ENCODE measurements at regions not wholly inside any gene's neighbourhood (a gene's known extent, or its start where the extent isn't known, plus 50 kb on each side); places are given as distances from the start of the nearest gene placed in this dataset.

DNA sequence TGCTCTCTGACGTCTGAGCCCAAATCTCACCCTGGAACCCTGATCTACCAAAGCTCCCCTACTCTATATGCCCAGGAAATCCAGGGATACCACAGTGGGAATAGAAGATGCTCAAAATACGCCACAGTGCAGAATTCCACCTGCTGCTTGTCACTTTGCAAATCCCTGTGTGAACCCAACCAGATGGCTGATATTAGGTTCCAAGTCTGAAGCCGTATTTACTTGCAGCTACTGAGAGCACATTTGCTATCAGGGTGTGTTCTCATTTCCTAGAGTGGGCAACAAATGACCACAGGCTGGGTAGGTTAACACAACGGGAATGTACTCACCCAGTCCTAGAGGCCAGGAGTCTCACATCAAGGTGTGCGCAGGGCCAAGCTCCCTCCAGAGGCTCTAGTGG lies 126.8 kb downstream of the MXRA5 start:
- no peak for DNase-seq
- Histone ChIP-seq H3K27me3 (ENCODE audit: control insufficient read depth in 1 of 2, insufficient read depth in 2 of 2, low read length in 2 of 2) (no peaks in the 10 kb centered on the region), H3K4me1 (ENCODE audit: insufficient read depth, low read length) (no peaks in the 10 kb centered on the region), H3K27ac (ENCODE audit: low read depth in 1 of 2, low read length in 2 of 2) (no peak overlapping the region), H3K4me3 (ENCODE audit: low read length) (no peak overlapping the region), H3K9me3 (ENCODE audit: control insufficient read depth in 1 of 2, insufficient read depth in 1 of 2, low read length in 2 of 2) (no peaks in the 10 kb centered on the region), H3K36me3 (ENCODE audit: insufficient read depth, low read length) (no peaks in the 10 kb centered on the region)
- Mint-ChIP-seq H3K27me3 (no peaks in the 10 kb centered on the region), H3K9me3 (no peaks in the 10 kb centered on the region), H3K36me3 (ENCODE audit: low read depth) (no peaks in the 10 kb centered on the region), H3K4me3 (no peak overlapping the region), H3K27ac (no peak overlapping the region), H3K4me1 (ENCODE audit: low read depth) (no peaks in the 10 kb centered on the region)
- no peak for ATAC-seq (ENCODE audit: poor library complexity)
- CTCF ChIA-PET, result no interaction called here
- POLR2A ChIA-PET, result no interaction called here
- intact Hi-C loops (cut with DNase I, micrococcal nuclease), result no loop called here
- TF ChIP-seq, protein P1, sequence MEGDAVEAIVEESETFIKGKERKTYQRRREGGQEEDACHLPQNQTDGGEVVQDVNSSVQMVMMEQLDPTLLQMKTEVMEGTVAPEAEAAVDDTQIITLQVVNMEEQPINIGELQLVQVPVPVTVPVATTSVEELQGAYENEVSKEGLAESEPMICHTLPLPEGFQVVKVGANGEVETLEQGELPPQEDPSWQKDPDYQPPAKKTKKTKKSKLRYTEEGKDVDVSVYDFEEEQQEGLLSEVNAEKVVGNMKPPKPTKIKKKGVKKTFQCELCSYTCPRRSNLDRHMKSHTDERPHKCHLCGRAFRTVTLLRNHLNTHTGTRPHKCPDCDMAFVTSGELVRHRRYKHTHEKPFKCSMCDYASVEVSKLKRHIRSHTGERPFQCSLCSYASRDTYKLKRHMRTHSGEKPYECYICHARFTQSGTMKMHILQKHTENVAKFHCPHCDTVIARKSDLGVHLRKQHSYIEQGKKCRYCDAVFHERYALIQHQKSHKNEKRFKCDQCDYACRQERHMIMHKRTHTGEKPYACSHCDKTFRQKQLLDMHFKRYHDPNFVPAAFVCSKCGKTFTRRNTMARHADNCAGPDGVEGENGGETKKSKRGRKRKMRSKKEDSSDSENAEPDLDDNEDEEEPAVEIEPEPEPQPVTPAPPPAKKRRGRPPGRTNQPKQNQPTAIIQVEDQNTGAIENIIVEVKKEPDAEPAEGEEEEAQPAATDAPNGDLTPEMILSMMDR (IDR thresholded peaks at IDR 0.05), result no peak

DNA sequence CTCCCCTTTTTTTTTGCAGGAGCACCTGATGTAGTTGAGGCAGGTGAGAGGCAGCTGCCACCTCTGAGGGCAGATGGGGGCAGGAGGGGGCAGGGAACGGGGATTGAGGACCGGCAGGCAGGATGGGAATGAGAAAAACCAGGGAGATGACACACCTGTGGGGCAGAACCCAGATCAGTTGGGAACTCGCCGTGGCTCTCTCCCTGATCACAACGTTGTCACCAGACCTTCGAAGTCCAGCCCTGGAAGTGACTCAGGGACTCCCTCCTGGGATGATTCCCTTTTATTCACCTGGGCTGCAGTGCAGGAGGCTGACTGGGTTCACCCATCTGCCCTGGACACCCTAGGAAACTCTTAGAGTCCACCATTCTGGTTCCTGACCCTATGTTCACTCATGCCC lies 127.2 kb downstream of the MXRA5 start:
- Histone ChIP-seq H3K27me3 (ENCODE audit: control insufficient read depth in 1 of 2, insufficient read depth in 2 of 2, low read length in 2 of 2) (no peaks in the 10 kb centered on the region), H3K4me1 (ENCODE audit: insufficient read depth, low read length) (no peaks in the 10 kb centered on the region), H3K9me3 (ENCODE audit: control insufficient read depth in 1 of 2, insufficient read depth in 1 of 2, low read length in 2 of 2) (no peaks in the 10 kb centered on the region), H3K27ac (ENCODE audit: low read depth in 1 of 2, low read length in 2 of 2) (no peak overlapping the region), H3K4me3 (ENCODE audit: low read length) (no peak overlapping the region), H3K36me3 (ENCODE audit: insufficient read depth, low read length) (no peaks in the 10 kb centered on the region)
- ATAC-seq (ENCODE audit: poor library complexity) (no peak), DNase-seq (no peak)
- no peaks in the 10 kb centered on the region for H3K9me3 Mint-ChIP-seq
- no peaks in the 10 kb centered on the region for H3K4me1 Mint-ChIP-seq (ENCODE audit: low read depth)
- H3K36me3 Mint-ChIP-seq (ENCODE audit: low read depth), result no peaks in the 10 kb centered on the region
- ChIA-PET POLR2A (no interaction called here), CTCF (no interaction called here)
- no peaks in the 10 kb centered on the region for H3K27me3 Mint-ChIP-seq
- no peak overlapping the region for H3K4me3 Mint-ChIP-seq
- H3K27ac Mint-ChIP-seq, result no peak overlapping the region
- intact Hi-C loops (cut with DNase I, micrococcal nuclease), result no loop called here
- TF ChIP-seq, protein P1 (IDR thresholded peaks at IDR 0.05), result no peak

DNA sequence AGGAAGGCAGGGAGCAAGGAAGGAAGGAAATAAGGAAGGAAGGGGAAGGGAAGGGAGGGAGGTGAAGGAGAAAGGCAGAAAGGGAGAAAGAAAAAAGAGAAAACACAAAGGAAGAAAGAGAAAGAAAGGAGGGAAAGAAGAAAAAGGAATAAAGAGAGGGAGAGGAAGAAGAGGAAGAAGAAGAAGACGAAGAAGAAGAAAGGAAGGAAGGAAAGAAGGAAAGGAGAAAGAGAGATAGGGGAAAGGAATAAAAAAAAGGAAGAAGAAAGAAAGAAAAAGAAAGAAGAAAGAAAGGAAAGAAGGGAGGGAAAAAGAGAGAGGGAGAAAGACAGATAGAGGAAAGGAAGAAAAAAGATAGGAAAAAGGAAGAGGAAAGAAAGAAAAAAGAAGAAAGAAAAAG lies 128.0 kb downstream of the MXRA5 start:
- no peaks in the 10 kb centered on the region for H3K36me3 Mint-ChIP-seq (ENCODE audit: low read depth)
- ATAC-seq (ENCODE audit: poor library complexity) (no peak), DNase-seq (no peak)
- Histone ChIP-seq H3K4me3 (ENCODE audit: low read length) (no peak overlapping the region), H3K4me1 (ENCODE audit: insufficient read depth, low read length) (no peaks in the 10 kb centered on the region), H3K27ac (ENCODE audit: low read depth in 1 of 2, low read length in 2 of 2) (no peak overlapping the region), H3K9me3 (ENCODE audit: control insufficient read depth in 1 of 2, insufficient read depth in 1 of 2, low read length in 2 of 2) (no peaks in the 10 kb centered on the region), H3K36me3 (ENCODE audit: insufficient read depth, low read length) (no peaks in the 10 kb centered on the region), H3K27me3 (ENCODE audit: control insufficient read depth in 1 of 2, insufficient read depth in 2 of 2, low read length in 2 of 2) (no peaks in the 10 kb centered on the region)
- no peaks in the 10 kb centered on the region for H3K4me1 Mint-ChIP-seq (ENCODE audit: low read depth)
- no peak overlapping the region for H3K4me3 Mint-ChIP-seq
- ChIA-PET CTCF (no interaction called here), POLR2A (no interaction called here)
- no peaks in the 10 kb centered on the region for H3K27me3 Mint-ChIP-seq
- intact Hi-C loops (cut with DNase I, micrococcal nuclease), result no loop called here
- TF ChIP-seq, protein P1 (IDR thresholded peaks at IDR 0.05), result no peak
- H3K9me3 Mint-ChIP-seq, result peaks cover 2% of the 10 kb centered on the region
- no peak overlapping the region for H3K27ac Mint-ChIP-seq

Data from CD4-positive, alpha-beta T cell (primary cell).